NCI-H2171 treated with DMSO at 0.1 percent for 48 hours (cell line): ENCODE measurements at regions not wholly inside any gene's neighbourhood (a gene's known extent, or its start where the extent isn't known, plus 50 kb on each side); places are given as distances from the start of the nearest gene placed in this dataset.
"Not testable (repeated sequence)": the region's sequence is repeated elsewhere in the genome, so short reads cannot be mapped to it uniquely, and the experiment has no call there.

Experiments used
- DNase-seq: peaks from one replicate; lab custom pipeline; 2025; lab: John Stamatoyannopoulos, UW

- DNase-seq = no peak
Observed at GRCh38 chrX:40950546-40950945, 134.7 kb upstream of the USP9X start.

GRCh38 chrX:40951407-40951806 lies 133.8 kb upstream of the USP9X start:
- not testable (repeated sequence) for DNase-seq

GRCh38 chrX:40952855-40953254 lies 132.4 kb upstream of the USP9X start:
- no peak for DNase-seq

GRCh38 chrX:40953369-40953768 lies 131.9 kb upstream of the USP9X start:
- no peak for DNase-seq

- no peak for DNase-seq
Observed at GRCh38 chrX:40960041-40960440, 125.2 kb upstream of the USP9X start.

GRCh38 chrX:40962793-40963407 lies 122.3 kb upstream of the USP9X start:
- DNase-seq = no peak

- DNase-seq = no peak
Observed at GRCh38 chrX:40964008-40964407, 121.2 kb upstream of the USP9X start.

GRCh38 chrX:40964633-40965586 lies 120.3 kb upstream of the USP9X start:
- no peak for DNase-seq

- no peak for DNase-seq
Observed at GRCh38 chrX:40966213-40966820, 118.9 kb upstream of the USP9X start.

GRCh38 chrX:40968180-40968579 lies 117.1 kb upstream of the USP9X start:
- no peak for DNase-seq

- no peak for DNase-seq
Observed at GRCh38 chrX:40971736-40972135, 113.5 kb upstream of the USP9X start.

- no peak for DNase-seq
Observed at GRCh38 chrX:40973619-40974018, 111.6 kb upstream of the USP9X start.

- no peak for DNase-seq
Observed at GRCh38 chrX:40975951-40976350, 109.3 kb upstream of the USP9X start.

GRCh38 chrX:40976981-40977380 lies 108.3 kb upstream of the USP9X start:
- no peak for DNase-seq

- DNase-seq = no peak
Observed at GRCh38 chrX:40984962-40985361, 100.3 kb upstream of the USP9X start.

GRCh38 chrX:40987413-40987812 lies 97.8 kb upstream of the USP9X start:
- DNase-seq = no peak

- no peak for DNase-seq
Observed at GRCh38 chrX:40988100-40988499, 97.1 kb upstream of the USP9X start.

- DNase-seq = not testable (repeated sequence)
Observed at GRCh38 chrX:40993395-40993794, 91.8 kb upstream of the USP9X start.

- peak; percentile 71 for DNase-seq
Observed at GRCh38 chrX:40996886-40997530, 88.2 kb upstream of the USP9X start.

- no peak for DNase-seq
Observed at GRCh38 chrX:40998123-40998522, 87.1 kb upstream of the USP9X start.

- no peak for DNase-seq
Observed at GRCh38 chrX:41001327-41001726, 83.9 kb upstream of the USP9X start.

- no peak for DNase-seq
Observed at GRCh38 chrX:41002026-41002425, 83.2 kb upstream of the USP9X start.
